GM19455 (cell line): ENCODE measurements at regions not wholly inside any gene's neighbourhood (a gene's known extent, or its start where the extent isn't known, plus 50 kb on each side); places are given as distances from the start of the nearest gene placed in this dataset.
"Not testable (repeated sequence)": the region's sequence is repeated elsewhere in the genome, so short reads cannot be mapped to it uniquely, and the experiment has no call there.

ENCODE experiments used
- ATAC-seq: cut with Tn5 transposase; IDR thresholded peaks from one replicate; pipeline ENCODE4 v1.9.1; 2021; ENCODE audit not compliant: unreplicated experiment

DNA sequence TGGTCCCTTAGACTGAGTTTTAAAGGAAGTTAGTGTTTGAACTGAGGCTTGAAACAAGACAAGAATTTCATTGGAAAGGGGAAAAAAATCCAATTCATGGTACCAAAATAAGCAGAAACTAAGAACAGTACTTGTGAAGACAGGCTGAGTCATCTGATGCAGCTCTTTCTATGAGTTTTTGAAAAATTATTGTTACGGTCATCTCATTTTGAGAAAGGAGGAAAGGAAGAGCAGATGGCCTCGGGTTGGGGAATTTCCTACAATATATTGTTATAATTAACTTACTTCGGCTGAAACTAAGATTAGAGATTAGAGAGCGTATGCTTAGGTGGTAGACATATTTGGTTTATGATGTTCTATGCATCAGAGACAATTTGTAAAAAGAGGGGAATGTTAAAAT is 2164.8 kb upstream of the AGA start:
- ATAC-seq = no peak

DNA sequence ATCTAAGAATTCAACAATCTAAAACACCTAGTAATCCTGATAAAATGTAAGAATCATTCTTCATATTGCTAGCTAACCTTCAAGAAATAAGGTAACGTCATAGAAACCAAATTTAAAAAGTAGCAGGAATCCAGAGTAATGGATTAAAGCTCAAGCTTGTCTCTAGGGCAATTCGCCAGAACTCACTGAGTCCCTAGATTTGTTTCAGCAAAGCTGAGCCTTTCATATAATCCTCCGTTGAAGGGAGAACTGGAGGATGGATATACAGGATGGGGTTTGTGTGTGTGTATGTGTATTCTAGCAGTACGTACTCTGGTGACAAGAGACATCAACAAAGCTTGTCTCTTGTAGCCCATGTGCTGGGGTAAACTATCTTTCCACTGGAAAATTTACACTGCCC is 2173.5 kb upstream of the AGA start:
- ATAC-seq = no peak

DNA sequence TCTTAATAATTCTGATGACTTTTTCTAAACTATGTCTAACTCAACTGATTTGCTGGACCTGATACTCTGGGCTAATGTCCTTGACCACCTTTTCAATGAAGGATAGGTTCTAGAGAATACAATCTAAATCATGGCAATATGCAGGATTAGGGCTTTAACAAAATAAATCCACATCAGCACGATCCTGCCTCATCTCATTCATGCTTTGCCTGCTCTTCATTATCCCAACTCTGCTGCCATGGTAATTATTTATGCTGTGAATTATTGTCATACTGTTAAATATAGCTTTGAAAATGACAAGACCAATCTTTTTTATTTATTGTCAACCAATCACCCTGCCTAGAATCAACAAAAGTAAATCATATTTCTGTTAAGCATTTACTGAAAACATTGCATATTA is 2176.7 kb upstream of the AGA start:
- no peak for ATAC-seq

GRCh38 chr4:179624768-179625181 is 2182.5 kb upstream of the AGA start:
- ATAC-seq = no peak

- ATAC-seq = no peak
These were observed 2183.2 kb upstream of the AGA start for GRCh38 chr4:179625406-179625805.

DNA sequence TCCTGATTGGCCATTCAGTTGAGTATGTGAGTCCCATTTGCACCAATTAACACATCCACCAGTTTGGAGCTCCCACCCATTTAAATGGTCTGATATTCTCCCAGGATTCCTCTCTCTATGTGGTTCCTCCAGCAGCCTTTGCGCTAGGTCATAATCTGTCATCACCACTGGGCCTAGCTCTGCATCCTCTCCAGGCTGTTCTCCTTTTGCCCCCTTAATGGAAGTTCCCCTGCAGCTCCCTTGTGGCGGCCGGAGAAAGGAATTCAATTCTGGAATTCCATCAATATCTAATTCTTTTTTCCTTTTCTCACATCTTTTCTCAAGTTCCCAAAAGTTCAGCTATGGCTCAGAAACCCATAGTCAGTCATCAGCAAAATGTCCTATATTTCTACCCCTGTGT is 2184.4 kb upstream of the AGA start:
- ATAC-seq = no peak

- ATAC-seq = no peak
These were observed 2189.1 kb upstream of the AGA start for GRCh38 chr4:179631321-179631720.

DNA sequence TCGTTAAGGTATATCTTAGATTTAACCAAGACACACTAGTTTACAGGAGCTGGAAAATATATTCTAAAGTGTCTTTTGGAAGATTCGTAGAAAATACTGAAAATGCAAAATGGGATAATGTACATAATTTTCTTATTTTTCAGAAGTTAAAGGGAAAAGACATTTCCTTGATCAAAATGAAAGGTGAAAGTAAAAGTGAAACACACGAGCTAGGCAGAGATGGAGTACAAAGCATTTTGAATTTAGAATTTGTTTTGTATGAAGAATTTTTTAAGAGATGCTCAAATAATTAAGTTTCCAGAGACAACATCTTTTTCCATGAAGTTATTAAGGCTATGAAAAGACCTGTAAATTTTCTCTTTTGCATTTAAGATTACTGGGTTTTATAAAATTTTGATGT is 2192.6 kb upstream of the AGA start:
- no peak for ATAC-seq

- no peak for ATAC-seq
These were observed 2220.3 kb upstream of the AGA start for GRCh38 chr4:179662522-179662921.

DNA sequence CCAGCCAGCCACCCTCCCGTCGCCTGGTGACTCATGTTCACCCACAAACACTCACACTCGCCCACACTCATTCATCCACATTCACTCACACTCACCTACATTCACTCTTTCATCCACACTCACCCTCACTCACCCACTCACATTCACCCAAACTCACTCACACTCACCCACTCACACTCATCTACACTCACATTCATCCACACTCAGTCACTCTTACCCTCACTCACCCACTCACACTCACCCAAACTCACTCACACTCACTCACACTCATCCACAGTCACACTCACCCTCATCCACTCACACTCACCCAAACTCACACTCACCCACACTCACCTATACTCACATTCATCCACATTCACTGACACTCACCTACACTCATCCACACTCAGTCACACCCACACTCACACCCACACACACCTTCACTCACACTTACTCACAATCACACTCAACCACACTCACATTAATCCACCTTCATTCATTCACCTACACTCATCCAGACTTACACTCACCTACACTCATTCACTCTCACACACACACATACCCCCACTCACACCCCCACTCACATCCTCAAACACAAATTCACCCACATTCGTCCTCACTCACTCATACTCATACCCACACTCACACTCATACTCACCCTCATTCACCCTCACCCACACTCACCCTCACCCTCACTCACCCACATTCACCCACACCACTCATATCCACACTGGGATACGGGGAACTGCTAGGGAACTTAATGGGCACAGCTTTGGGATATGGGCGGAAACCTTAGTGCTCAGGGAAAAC is 2221.6 kb upstream of the AGA start:
- ATAC-seq = no peak

DNA sequence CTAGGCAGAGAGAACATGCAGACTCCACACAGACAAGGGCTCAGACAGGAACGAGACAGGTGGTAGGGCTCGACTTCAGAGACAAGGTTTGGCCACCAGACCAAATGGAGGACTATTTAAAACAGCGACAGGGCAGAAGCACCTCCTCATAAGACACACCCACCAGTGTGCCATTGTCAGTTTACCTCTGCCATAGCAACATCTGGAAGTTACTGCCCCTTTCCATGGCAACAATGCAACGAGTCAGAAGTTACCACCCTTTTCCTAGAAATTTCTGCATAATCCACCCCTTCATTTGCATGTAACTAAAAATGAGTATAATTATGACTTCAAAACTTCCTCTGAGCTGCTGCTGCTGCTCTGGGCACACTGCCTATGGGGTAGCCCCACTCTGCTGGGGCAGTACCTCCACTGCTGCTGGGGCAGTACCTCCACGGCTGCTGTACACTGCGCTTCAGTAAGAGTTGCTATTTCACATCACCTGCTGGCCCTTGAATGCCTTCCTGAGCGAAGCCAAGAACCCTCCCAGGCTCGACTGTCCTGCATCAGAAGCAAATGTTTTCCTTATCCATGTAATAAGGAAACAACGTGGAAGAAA is 2222.3 kb upstream of the AGA start:
- no peak for ATAC-seq

GRCh38 chr4:179666226-179666625 is 2224.0 kb upstream of the AGA start:
- ATAC-seq = no peak

DNA sequence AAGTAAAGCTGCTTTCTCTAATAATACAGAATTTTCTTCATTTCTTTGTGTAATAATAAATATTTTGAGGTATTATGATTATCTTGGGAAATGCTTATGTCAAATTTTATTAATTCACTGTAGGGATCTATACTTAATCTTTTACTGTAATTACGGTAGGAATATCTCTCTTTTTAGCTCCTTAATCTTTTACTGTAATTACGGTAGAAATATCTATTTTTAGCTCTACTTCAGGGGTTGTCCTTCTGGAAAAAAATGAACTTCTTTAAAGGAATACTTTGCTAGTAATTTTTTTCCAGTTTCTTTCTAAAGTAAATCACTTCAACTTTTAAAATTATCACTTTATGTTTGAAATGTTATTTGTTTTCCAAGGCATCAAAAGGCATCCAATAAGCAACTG is 2229.4 kb upstream of the AGA start:
- no peak for ATAC-seq

- no peak for ATAC-seq
These were observed 2236.0 kb upstream of the AGA start for GRCh38 chr4:179678093-179678814.

DNA sequence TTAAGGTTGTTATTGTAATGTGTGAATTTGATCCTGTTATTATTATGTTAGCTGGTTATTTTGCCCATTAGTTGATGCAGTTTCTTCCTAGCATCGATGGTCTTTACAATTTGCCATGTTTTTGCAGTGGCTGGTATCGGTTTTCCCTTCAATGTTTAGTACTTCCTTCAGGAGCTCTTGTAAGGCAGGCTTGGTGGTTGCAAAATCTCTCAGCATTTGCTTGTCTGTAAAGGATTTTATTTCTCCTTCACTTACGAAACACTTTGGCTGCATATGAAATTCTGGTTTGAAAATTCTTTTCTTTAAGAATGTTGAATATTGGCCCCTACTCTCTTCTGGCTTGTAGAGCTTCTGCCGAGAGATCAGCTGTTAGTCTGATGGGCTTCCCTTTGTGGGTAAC is 2241.4 kb upstream of the AGA start:
- not testable (repeated sequence) for ATAC-seq

- no peak for ATAC-seq
These were observed 2250.0 kb upstream of the AGA start for GRCh38 chr4:179692222-179692621.

DNA sequence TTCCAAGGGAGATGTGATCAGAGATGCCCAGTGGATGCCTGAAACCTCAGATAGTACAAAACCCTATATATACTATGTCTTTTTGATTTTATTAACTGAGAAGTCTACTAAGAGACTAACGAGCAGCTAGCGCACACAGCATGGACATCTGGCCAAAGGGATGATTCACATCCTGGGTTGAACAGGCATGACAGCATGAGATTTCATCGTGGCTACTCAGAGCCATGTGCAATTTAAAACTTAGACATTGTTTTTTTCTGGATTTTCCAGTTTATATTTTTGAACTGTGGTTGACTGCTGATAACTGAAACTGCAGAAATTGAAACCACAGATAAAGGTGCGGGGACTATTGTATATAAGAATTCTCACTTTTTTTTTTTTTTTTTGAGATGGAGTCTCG is 2252.9 kb upstream of the AGA start:
- ATAC-seq = no peak

DNA sequence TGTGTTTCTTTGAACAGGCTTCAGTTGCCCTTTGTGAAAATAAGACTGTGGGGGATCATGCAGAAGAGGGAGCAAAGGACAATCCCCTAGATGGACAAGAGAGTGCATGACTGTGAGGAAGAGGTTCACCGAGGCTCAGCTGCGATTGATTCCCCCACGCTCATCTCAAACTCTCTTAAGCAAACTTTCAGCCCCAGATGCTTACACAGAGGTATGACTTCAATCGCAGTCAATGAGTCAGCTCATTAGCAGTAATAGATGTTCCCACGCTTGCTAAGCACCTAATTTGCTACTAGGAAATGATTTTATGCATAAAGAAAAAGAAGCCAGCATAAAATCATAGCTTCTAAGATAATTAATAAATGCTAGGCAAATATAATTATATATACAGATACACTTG is 2256.1 kb upstream of the AGA start:
- ATAC-seq = no peak

DNA sequence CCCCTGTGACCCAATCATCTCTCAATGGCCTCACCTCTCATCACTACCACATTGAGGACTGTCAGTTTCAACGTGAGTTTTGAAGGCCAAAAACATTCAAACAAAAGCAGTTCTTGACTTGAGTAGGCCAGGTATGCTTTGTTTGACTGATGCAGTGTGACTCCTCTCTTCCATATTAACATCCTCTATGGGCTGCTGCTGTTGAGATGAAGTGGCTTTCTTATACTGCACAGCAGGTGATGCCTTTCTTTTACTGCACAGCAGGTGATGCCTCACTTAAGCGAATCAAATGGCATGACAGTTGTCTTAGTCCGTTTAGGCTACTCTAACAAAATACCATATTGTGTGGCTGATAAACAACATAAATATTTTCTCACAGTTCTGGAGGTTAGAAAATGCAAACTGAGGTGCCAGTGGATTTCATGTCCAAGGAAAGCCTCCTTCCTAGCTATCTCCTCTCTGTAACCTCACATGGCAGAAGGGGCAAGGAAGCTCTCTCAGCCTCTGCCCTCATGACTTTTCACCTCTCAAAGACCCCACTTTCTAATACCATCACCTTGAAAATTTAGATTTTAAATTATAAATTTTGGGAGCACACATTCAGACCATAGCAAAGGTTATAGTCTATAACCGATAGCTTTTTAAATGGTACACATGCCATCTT is 2267.9 kb upstream of the AGA start:
- ATAC-seq = no peak

DNA sequence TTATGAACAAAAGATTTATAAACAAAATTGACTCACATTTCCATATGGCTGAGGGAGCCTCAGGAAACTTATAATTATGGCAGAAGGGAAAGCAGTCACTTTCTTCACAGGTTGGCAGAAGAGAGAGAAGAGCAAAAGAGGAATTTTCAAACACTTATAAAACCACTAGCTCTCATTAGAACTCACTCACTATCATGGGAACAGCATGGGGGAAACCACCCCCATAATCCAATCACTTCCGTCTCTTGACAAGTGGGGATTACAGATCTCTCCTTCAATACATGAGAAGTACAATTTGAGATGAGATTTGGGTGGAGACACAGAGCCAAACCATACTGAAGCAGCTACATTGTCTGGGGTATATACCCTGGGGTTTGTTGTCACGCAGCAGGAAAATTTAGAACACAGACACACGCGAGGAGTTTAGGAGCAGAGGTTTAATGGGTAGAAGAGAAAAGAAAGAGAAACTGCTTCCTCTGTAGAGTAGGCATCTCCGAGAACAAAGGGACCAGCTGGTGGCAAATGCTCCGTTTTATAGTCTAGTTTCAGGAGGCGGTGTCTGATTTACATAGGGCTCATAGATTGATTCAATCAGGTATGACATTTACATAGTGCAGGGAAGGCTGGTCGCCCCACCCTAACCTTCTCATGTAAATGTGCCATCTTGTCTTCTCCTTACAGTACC is 2277.7 kb upstream of the AGA start:
- no peak for ATAC-seq

DNA sequence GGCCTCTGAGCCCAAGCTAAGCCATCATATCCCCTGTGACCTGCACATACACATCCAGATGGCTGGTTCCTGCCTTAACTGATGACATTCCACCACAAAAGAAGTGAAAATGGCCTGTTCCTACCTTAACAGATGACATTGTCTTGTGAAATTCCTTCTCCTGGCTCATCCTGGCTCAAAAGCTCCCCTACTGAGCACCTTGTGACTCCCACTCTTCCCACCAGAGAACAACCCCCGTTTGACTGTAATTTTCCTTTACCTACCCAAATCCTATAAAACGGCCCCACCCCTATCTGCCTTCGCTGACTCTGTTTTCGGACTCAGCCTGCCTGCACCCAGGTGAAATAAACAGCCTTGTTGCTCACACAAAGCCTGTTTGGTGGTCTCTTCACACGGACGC is 2284.3 kb upstream of the AGA start:
- not testable (repeated sequence) for ATAC-seq
